Spleen (tissue), 7 donors: ENCODE measurements at regions not wholly inside any gene's neighbourhood (a gene's known extent, or its start where the extent isn't known, plus 50 kb on each side); places are given as distances from the start of the nearest gene placed in this dataset.

Source experiments
- POLR2A ChIP-seq, 3 donors: fragments of 450-650 bp; IDR thresholded peaks; one replicate each; pipeline ENCODE4 v1.5.1; 2017; ENCODE audit warnings: antibody characterized with exemption in 3 of 3, mild to moderate bottlenecking in 1 of 3
- TF ChIP-seq, protein P1 (sequence below), 11 experiments: fragments of 200-600 bp in 7 of 11; fragments of 450-650 bp in 4 of 11; sonication (generic) in 4 of 11; IDR thresholded peaks in 8 of 11; conservative IDR thresholded peaks in 3 of 11; 1 replicate in 7 of 11; 2 replicates in 4 of 11; pipeline versions ENCODE4 v1.4.0 to v1.8.0; 2016 to 2021; ENCODE audit warnings: antibody characterized with exemption in 11 of 11, inconsistent platforms in 4 of 11, mild to moderate bottlenecking in 1 of 11
- donor health status: DM: no; HTN: no; CAD: no; lungs with moderate emphysema.
- donor health status: DM: no; HTN: no; CAD: no.
- donor health status: DM: no; HTN: no; CAD: no.

GRCh38 chr14:106291626-106292025 is 765.2 kb downstream of the TMEM121 start:
- TF ChIP-seq, protein P1, sequence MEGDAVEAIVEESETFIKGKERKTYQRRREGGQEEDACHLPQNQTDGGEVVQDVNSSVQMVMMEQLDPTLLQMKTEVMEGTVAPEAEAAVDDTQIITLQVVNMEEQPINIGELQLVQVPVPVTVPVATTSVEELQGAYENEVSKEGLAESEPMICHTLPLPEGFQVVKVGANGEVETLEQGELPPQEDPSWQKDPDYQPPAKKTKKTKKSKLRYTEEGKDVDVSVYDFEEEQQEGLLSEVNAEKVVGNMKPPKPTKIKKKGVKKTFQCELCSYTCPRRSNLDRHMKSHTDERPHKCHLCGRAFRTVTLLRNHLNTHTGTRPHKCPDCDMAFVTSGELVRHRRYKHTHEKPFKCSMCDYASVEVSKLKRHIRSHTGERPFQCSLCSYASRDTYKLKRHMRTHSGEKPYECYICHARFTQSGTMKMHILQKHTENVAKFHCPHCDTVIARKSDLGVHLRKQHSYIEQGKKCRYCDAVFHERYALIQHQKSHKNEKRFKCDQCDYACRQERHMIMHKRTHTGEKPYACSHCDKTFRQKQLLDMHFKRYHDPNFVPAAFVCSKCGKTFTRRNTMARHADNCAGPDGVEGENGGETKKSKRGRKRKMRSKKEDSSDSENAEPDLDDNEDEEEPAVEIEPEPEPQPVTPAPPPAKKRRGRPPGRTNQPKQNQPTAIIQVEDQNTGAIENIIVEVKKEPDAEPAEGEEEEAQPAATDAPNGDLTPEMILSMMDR (IDR thresholded peaks at IDR 0.05 in 8 of 11, conservative IDR thresholded peaks at IDR 0.05 in 3 of 11): no peak
- no peak for TF ChIP-seq POLR2A (IDR thresholded peaks at IDR 0.05)
